Sigmoid colon (tissue), 4 donors: ENCODE measurements at regions not wholly inside any gene's neighbourhood (a gene's known extent, or its start where the extent isn't known, plus 50 kb on each side); places are given as distances from the start of the nearest gene placed in this dataset.

Experiments
- CTCF ChIP-seq, 4 experiments: fragments of 450-650 bp in 3 of 4; fragments of 200-600 bp in 1 of 4; IDR thresholded peaks; one replicate each; pipeline ENCODE4 v1.5.1; 2016 to 2019; ENCODE audit warnings: antibody characterized with exemption in 4 of 4, mild to moderate bottlenecking in 3 of 4, moderate library complexity in 2 of 4
- POLR2AphosphoS5 ChIP-seq, 4 donors: sonication (generic); formaldehyde crosslinking; IDR thresholded peaks; one replicate each; pipeline ENCODE4 v1.6.1; 2017; ENCODE audit warnings: antibody characterized with exemption in 4 of 4

DNA sequence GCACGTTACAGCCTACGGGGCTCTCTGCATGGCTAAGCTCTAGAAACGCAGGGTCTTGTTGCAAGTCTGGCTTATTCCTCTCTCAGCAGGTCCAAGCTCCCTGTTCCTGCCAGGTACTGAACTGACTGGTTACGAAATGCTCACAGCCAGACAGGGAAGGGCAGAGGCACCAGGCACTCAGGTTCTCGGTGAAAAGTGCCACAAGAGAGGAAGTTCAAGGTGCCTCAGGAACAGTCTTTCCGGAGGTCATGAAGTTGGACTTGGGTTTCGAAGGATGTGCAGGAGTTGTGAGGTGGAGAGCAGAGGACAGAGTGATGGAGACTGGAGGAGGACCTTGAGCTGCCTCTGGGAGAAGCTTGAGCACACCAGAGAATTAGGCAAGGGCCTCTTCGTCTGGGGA is 124.7 kb upstream of the GSE1 start:
- TF ChIP-seq CTCF (IDR thresholded peaks at IDR 0.05) (no peak), POLR2AphosphoS5 (IDR thresholded peaks at IDR 0.05) (no peak)
